ENCODE measurements at regions not wholly inside any gene's neighbourhood (a gene's known extent, or its start where the extent isn't known, plus 50 kb on each side); places are given as distances from the start of the nearest gene placed in this dataset.
A peak's percentile ranks its signal among the peaks of the same experiment; 100 is the strongest.

GRCh38 chr1:69411617-69412016 is 156.1 kb upstream of the LRRC7 start:
- no peak for DNase-seq
- Histone ChIP-seq H3K4me2 (ENCODE audit: low read length) (no peak overlapping the region), H2BK12ac (ENCODE audit: low read length) (no peak overlapping the region), H3K4me3 (ENCODE audit: low read depth, low read length) (no peak overlapping the region), H4K91ac (ENCODE audit: low read depth, low read length) (no peak overlapping the region), H4K12ac (ENCODE audit: low read depth, low read length) (no peak overlapping the region), H3K18ac (ENCODE audit: low read length) (no peak overlapping the region), H2BK5ac (ENCODE audit: low read depth, low read length, poor library complexity) (no peak overlapping the region), H3K36me3 (ENCODE audit: control insufficient read depth in 1 of 2, insufficient read depth in 2 of 2, low read length in 2 of 2) (no peaks in the 10 kb centered on the region), H2BK120ac (ENCODE audit: insufficient read depth, low read length, poor library complexity) (no peak overlapping the region), H3K4ac (ENCODE audit: low read depth, low read length) (no peak overlapping the region), H3K9me3 (ENCODE audit: insufficient read depth, low read depth, low read length) (peaks cover 2% of the 10 kb centered on the region), H3K23ac (ENCODE audit: low read length) (no peak overlapping the region), H4K8ac (ENCODE audit: low read depth, low read length) (no peak overlapping the region), H3K27ac (ENCODE audit: low read depth, low read length) (no peak overlapping the region), H2AK5ac (ENCODE audit: low read length) (no peak overlapping the region), H3K79me1 (ENCODE audit: low read length) (no peaks in the 10 kb centered on the region), H3K4me1 (ENCODE audit: control insufficient read depth in 1 of 2, insufficient read depth in 2 of 2, low read length in 2 of 2) (no peaks in the 10 kb centered on the region), H2AFZ (ENCODE audit: insufficient read depth, low read length, poor library complexity) (no peak overlapping the region), H3K14ac (ENCODE audit: low read length) (no peak overlapping the region), H3K79me2 (ENCODE audit: control insufficient read depth, insufficient read depth, low read length, poor library complexity) (no peaks in the 10 kb centered on the region), H3K9ac (ENCODE audit: low read length) (no peak overlapping the region), H3K27me3 (ENCODE audit: insufficient read depth, low read length) (no peaks in the 10 kb centered on the region)

DNA sequence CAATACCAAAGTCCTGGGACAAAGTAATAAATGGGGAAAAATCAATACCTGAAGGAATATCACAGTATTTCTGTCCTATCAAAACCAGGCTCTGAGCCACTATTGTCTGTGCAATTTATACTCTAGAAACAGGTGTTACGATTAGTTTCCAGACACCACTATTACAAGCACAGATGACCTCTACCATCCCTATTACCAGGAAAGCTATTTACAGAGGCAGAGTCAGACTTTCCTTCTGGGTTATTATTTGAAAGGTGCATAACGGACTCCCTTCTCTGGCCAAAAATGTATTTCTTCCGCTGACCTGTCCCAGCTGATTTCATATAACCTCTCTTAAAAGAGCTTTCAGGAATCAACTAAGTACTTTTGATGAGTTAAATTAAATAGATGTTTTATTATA is 154.6 kb upstream of the LRRC7 start:
- Histone ChIP-seq H2AFZ (ENCODE audit: insufficient read depth, low read length, poor library complexity) (no peak overlapping the region), H2BK5ac (ENCODE audit: low read depth, low read length, poor library complexity) (no peak overlapping the region), H2BK120ac (ENCODE audit: insufficient read depth, low read length, poor library complexity) (no peak overlapping the region), H3K27me3 (ENCODE audit: insufficient read depth, low read length) (no peaks in the 10 kb centered on the region), H3K18ac (ENCODE audit: low read length) (no peak overlapping the region), H4K12ac (ENCODE audit: low read depth, low read length) (no peak overlapping the region), H3K79me1 (ENCODE audit: low read length) (no peaks in the 10 kb centered on the region), H3K9me3 (ENCODE audit: insufficient read depth, low read depth, low read length) (peaks cover 2% of the 10 kb centered on the region), H3K36me3 (ENCODE audit: control insufficient read depth in 1 of 2, insufficient read depth in 2 of 2, low read length in 2 of 2) (no peaks in the 10 kb centered on the region), H3K4ac (ENCODE audit: low read depth, low read length) (no peak overlapping the region), H4K8ac (ENCODE audit: low read depth, low read length) (no peak overlapping the region), H3K4me1 (ENCODE audit: control insufficient read depth in 1 of 2, insufficient read depth in 2 of 2, low read length in 2 of 2) (no peaks in the 10 kb centered on the region), H3K14ac (ENCODE audit: low read length) (no peak overlapping the region), H3K79me2 (ENCODE audit: control insufficient read depth, insufficient read depth, low read length, poor library complexity) (no peaks in the 10 kb centered on the region), H2BK12ac (ENCODE audit: low read length) (no peak overlapping the region), H3K27ac (ENCODE audit: low read depth, low read length) (no peak overlapping the region), H3K4me2 (ENCODE audit: low read length) (no peak overlapping the region), H2AK5ac (ENCODE audit: low read length) (no peak overlapping the region), H3K23ac (ENCODE audit: low read length) (no peak overlapping the region), H4K91ac (ENCODE audit: low read depth, low read length) (no peak overlapping the region), H3K4me3 (ENCODE audit: low read depth, low read length) (no peak overlapping the region), H3K9ac (ENCODE audit: low read length) (no peak overlapping the region)
- DNase-seq = no peak
- WGBS (ENCODE audit: extremely low coverage, insufficient coverage, insufficient read length) = no CpG with 5 or more reads among the region's 3 CpGs

DNA sequence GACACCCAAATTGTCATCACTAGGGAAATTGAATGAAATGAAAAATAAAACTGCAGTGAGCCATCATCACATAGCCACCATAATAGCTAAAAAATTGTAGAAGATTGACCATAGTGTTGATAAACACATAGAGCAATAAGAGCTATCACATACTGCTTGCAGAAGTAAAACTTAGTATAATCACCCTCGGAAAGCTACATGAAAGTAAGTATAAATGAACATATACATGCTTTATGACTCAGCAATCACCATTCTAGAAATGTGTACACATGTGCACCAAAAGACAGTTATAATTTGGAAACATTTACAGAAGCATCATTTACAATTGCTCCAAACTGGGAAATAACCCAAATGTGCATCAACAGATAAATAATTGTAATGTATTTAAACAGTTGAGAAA is 153.1 kb upstream of the LRRC7 start:
- Histone ChIP-seq H3K18ac (ENCODE audit: low read length) (no peak overlapping the region), H3K23ac (ENCODE audit: low read length) (no peak overlapping the region), H3K27me3 (ENCODE audit: insufficient read depth, low read length) (no peaks in the 10 kb centered on the region), H3K79me2 (ENCODE audit: control insufficient read depth, insufficient read depth, low read length, poor library complexity) (no peaks in the 10 kb centered on the region), H3K4me2 (ENCODE audit: low read length) (no peak overlapping the region), H3K27ac (ENCODE audit: low read depth, low read length) (no peak overlapping the region), H4K91ac (ENCODE audit: low read depth, low read length) (no peak overlapping the region), H2AFZ (ENCODE audit: insufficient read depth, low read length, poor library complexity) (no peak overlapping the region), H3K14ac (ENCODE audit: low read length) (no peak overlapping the region), H2AK5ac (ENCODE audit: low read length) (no peak overlapping the region), H3K4me3 (ENCODE audit: low read depth, low read length) (no peak overlapping the region), H4K8ac (ENCODE audit: low read depth, low read length) (no peak overlapping the region), H2BK120ac (ENCODE audit: insufficient read depth, low read length, poor library complexity) (no peak overlapping the region), H3K36me3 (ENCODE audit: control insufficient read depth in 1 of 2, insufficient read depth in 2 of 2, low read length in 2 of 2) (no peaks in the 10 kb centered on the region), H3K4me1 (ENCODE audit: control insufficient read depth in 1 of 2, insufficient read depth in 2 of 2, low read length in 2 of 2) (no peaks in the 10 kb centered on the region), H3K4ac (ENCODE audit: low read depth, low read length) (no peak overlapping the region), H3K79me1 (ENCODE audit: low read length) (no peaks in the 10 kb centered on the region), H2BK5ac (ENCODE audit: low read depth, low read length, poor library complexity) (no peak overlapping the region), H3K9me3 (ENCODE audit: insufficient read depth, low read depth, low read length) (peaks cover 2% of the 10 kb centered on the region), H2BK12ac (ENCODE audit: low read length) (no peak overlapping the region), H4K12ac (ENCODE audit: low read depth, low read length) (no peak overlapping the region), H3K9ac (ENCODE audit: low read length) (no peak overlapping the region)
- DNase-seq = no peak
- WGBS (ENCODE audit: extremely low coverage, insufficient coverage, insufficient read length) = no CpG with 5 or more reads among the region's 1 CpG

DNA sequence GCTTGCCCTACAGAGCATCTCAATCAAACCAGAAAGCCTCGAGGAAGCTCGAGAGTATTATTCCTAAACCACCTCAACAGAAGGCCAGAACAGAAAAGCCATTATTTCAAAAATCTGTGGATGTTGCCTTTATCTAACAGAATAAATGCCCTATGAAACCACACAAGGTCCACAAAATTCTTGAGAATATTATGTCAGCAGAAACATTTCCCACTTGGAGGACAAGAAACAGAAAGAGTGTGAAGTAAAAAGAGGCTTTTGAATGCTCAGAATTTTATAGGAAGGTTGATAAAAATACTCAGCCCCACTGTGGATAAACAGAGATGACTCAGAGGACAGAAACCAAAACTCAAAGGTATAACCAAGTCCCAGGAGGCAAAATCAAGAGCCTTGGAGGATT is 146.4 kb upstream of the LRRC7 start:
- Histone ChIP-seq H2AFZ (ENCODE audit: insufficient read depth, low read length, poor library complexity) (no peak overlapping the region), H3K4ac (ENCODE audit: low read depth, low read length) (no peak overlapping the region), H3K4me2 (ENCODE audit: low read length) (no peak overlapping the region), H3K9me3 (ENCODE audit: insufficient read depth, low read depth, low read length) (no peaks in the 10 kb centered on the region), H3K36me3 (ENCODE audit: control insufficient read depth in 1 of 2, insufficient read depth in 2 of 2, low read length in 2 of 2) (no peaks in the 10 kb centered on the region), H3K9ac (ENCODE audit: low read length) (no peak overlapping the region), H3K79me2 (ENCODE audit: control insufficient read depth, insufficient read depth, low read length, poor library complexity) (no peaks in the 10 kb centered on the region), H3K79me1 (ENCODE audit: low read length) (no peaks in the 10 kb centered on the region), H3K4me3 (ENCODE audit: low read depth, low read length) (no peak overlapping the region), H2BK5ac (ENCODE audit: low read depth, low read length, poor library complexity) (no peak overlapping the region), H3K27ac (ENCODE audit: low read depth, low read length) (no peak overlapping the region), H3K23ac (ENCODE audit: low read length) (no peak overlapping the region), H2BK120ac (ENCODE audit: insufficient read depth, low read length, poor library complexity) (no peak overlapping the region), H2BK12ac (ENCODE audit: low read length) (no peak overlapping the region), H4K91ac (ENCODE audit: low read depth, low read length) (no peak overlapping the region), H4K8ac (ENCODE audit: low read depth, low read length) (no peak overlapping the region), H4K12ac (ENCODE audit: low read depth, low read length) (no peak overlapping the region), H3K18ac (ENCODE audit: low read length) (no peak overlapping the region), H3K14ac (ENCODE audit: low read length) (no peak overlapping the region), H3K4me1 (ENCODE audit: control insufficient read depth in 1 of 2, insufficient read depth in 2 of 2, low read length in 2 of 2) (no peaks in the 10 kb centered on the region), H3K27me3 (ENCODE audit: insufficient read depth, low read length) (no peaks in the 10 kb centered on the region), H2AK5ac (ENCODE audit: low read length) (no peak overlapping the region)
- WGBS (ENCODE audit: extremely low coverage, insufficient coverage, insufficient read length) = no CpG with 5 or more reads among the region's 2 CpGs
- no peak for DNase-seq

- no peaks in the 10 kb centered on the region for H3K9me3 ChIP-seq (ENCODE audit: insufficient read depth, low read depth, low read length)
- peak in 1 of 2 donors; percentile 14 for DNase-seq
- no peak overlapping the region for H3K9ac ChIP-seq (ENCODE audit: low read length)
- no peaks in the 10 kb centered on the region for H3K79me1 ChIP-seq (ENCODE audit: low read length)
- no peaks in the 10 kb centered on the region for H3K79me2 ChIP-seq (ENCODE audit: control insufficient read depth, insufficient read depth, low read length, poor library complexity)
- H2BK12ac ChIP-seq (ENCODE audit: low read length) = no peak overlapping the region
- H3K4me3 ChIP-seq (ENCODE audit: low read depth, low read length) = no peak overlapping the region
- H3K36me3 ChIP-seq (ENCODE audit: control insufficient read depth in 1 of 2, insufficient read depth in 2 of 2, low read length in 2 of 2) = no peaks in the 10 kb centered on the region
- no peak overlapping the region for H2BK120ac ChIP-seq (ENCODE audit: insufficient read depth, low read length, poor library complexity)
- no peaks in the 10 kb centered on the region for H3K4me1 ChIP-seq (ENCODE audit: control insufficient read depth in 1 of 2, insufficient read depth in 2 of 2, low read length in 2 of 2)
- no peak overlapping the region for H3K4ac ChIP-seq (ENCODE audit: low read depth, low read length)
- no peak overlapping the region for H4K8ac ChIP-seq (ENCODE audit: low read depth, low read length)
- H3K23ac ChIP-seq (ENCODE audit: low read length) = no peak overlapping the region
- no peak overlapping the region for H3K14ac ChIP-seq (ENCODE audit: low read length)
- no peak overlapping the region for H3K18ac ChIP-seq (ENCODE audit: low read length)
- H2AFZ ChIP-seq (ENCODE audit: insufficient read depth, low read length, poor library complexity) = no peak overlapping the region
- H4K91ac ChIP-seq (ENCODE audit: low read depth, low read length) = no peak overlapping the region
- no peak overlapping the region for H2BK5ac ChIP-seq (ENCODE audit: low read depth, low read length, poor library complexity)
- H3K4me2 ChIP-seq (ENCODE audit: low read length) = no peak overlapping the region
- no peak overlapping the region for H3K27ac ChIP-seq (ENCODE audit: low read depth, low read length)
- H4K12ac ChIP-seq (ENCODE audit: low read depth, low read length) = no peak overlapping the region
- no peaks in the 10 kb centered on the region for H3K27me3 ChIP-seq (ENCODE audit: insufficient read depth, low read length)
- no peak overlapping the region for H2AK5ac ChIP-seq (ENCODE audit: low read length)
These were observed 141.9 kb upstream of the LRRC7 start for GRCh38 chr1:69425871-69426270.

Measured in trophoblast cell (in vitro differentiated cells and primary cell).